ENCODE measurements at regions not wholly inside any gene's neighbourhood (a gene's known extent, or its start where the extent isn't known, plus 50 kb on each side); places are given as distances from the start of the nearest gene placed in this dataset.
"Not testable (repeated sequence)": the region's sequence is repeated elsewhere in the genome, so short reads cannot be mapped to it uniquely, and the experiment has no call there.

GRCh38 chr3:162395496-162395895, 898.9 kb downstream of the OTOL1 start:
- Histone ChIP-seq H3K27ac (no peak overlapping the region), H3K4me2 (no peak overlapping the region), H3K36me3 (no peaks in the 10 kb centered on the region), H3K27me3 (no peaks in the 10 kb centered on the region), H3K9me3 (ENCODE audit: low read depth) (no peaks in the 10 kb centered on the region), H3K4me1 (no peaks in the 10 kb centered on the region), H3K9ac (no peak overlapping the region), H4K20me1 (ENCODE audit: low read depth) (no peaks in the 10 kb centered on the region), H3K4me3 (no peak overlapping the region), H3F3A (ENCODE audit: low read depth) (no peaks in the 10 kb centered on the region), H2AFZ (replicated peaks) (no peak overlapping the region), H3K79me2 (ENCODE audit: low read depth) (no peaks in the 10 kb centered on the region)
- TF ChIP-seq CTCF (IDR thresholded peaks at IDR 0.05) (no peak), EZH2phosphoT487 (IDR thresholded peaks at IDR 0.05) (no peak), EZH2 (IDR thresholded peaks at IDR 0.05) (no peak)
- peaks cover 5% of the 10 kb centered on the region for H3K9me3 Mint-ChIP-seq
- no peak overlapping the region for H3K27ac Mint-ChIP-seq
- no peaks in the 10 kb centered on the region for H3K27me3 Mint-ChIP-seq (ENCODE audit: insufficient read depth, low read depth)
- DNase-seq (ENCODE audit: low spot score), result no peak
- H3K4me1 Mint-ChIP-seq, result no peaks in the 10 kb centered on the region
- H3K36me3 Mint-ChIP-seq, result no peaks in the 10 kb centered on the region
- H3K4me3 Mint-ChIP-seq, result no peak overlapping the region

GRCh38 chr3:162398554-162398953, 901.9 kb downstream of the OTOL1 start:
- no peak overlapping the region for H3K9ac ChIP-seq
- no peaks in the 10 kb centered on the region for H4K20me1 ChIP-seq (ENCODE audit: low read depth)
- no peak overlapping the region for H3K4me3 ChIP-seq
- no peak for TF ChIP-seq CTCF (IDR thresholded peaks at IDR 0.05)
- no peak for TF ChIP-seq EZH2 (IDR thresholded peaks at IDR 0.05)
- no peak for TF ChIP-seq EZH2phosphoT487 (IDR thresholded peaks at IDR 0.05)
- no peaks in the 10 kb centered on the region for H3K36me3 ChIP-seq
- no peaks in the 10 kb centered on the region for H3K4me1 Mint-ChIP-seq
- H3K36me3 Mint-ChIP-seq, result no peaks in the 10 kb centered on the region
- no peak overlapping the region for H2AFZ ChIP-seq (replicated peaks)
- H3F3A ChIP-seq (ENCODE audit: low read depth), result no peaks in the 10 kb centered on the region
- no peaks in the 10 kb centered on the region for H3K27me3 ChIP-seq
- no peaks in the 10 kb centered on the region for H3K9me3 ChIP-seq (ENCODE audit: low read depth)
- peak overlapping the region; percentile 12 for H3K27ac Mint-ChIP-seq
- no peaks in the 10 kb centered on the region for H3K79me2 ChIP-seq (ENCODE audit: low read depth)
- no peak overlapping the region for H3K4me2 ChIP-seq
- H3K27ac ChIP-seq, result no peak overlapping the region
- H3K4me3 Mint-ChIP-seq, result no peak overlapping the region
- no peak for DNase-seq (ENCODE audit: low spot score)
- H3K9me3 Mint-ChIP-seq, result peaks cover 5% of the 10 kb centered on the region
- H3K27me3 Mint-ChIP-seq (ENCODE audit: insufficient read depth, low read depth), result no peaks in the 10 kb centered on the region
- H3K4me1 ChIP-seq, result no peaks in the 10 kb centered on the region

- H3K9me3 Mint-ChIP-seq, result no peaks in the 10 kb centered on the region
- DNase-seq (ENCODE audit: low spot score), result no peak
- Histone ChIP-seq H3K9ac (no peak overlapping the region), H3K27ac (no peak overlapping the region), H3F3A (ENCODE audit: low read depth) (no peaks in the 10 kb centered on the region), H3K36me3 (no peaks in the 10 kb centered on the region), H3K27me3 (no peaks in the 10 kb centered on the region), H3K9me3 (ENCODE audit: low read depth) (no peaks in the 10 kb centered on the region), H3K79me2 (ENCODE audit: low read depth) (no peaks in the 10 kb centered on the region), H4K20me1 (ENCODE audit: low read depth) (no peaks in the 10 kb centered on the region), H3K4me3 (no peak overlapping the region), H2AFZ (replicated peaks) (no peak overlapping the region), H3K4me1 (no peaks in the 10 kb centered on the region), H3K4me2 (no peak overlapping the region)
- H3K4me1 Mint-ChIP-seq, result no peaks in the 10 kb centered on the region
- no peak overlapping the region for H3K27ac Mint-ChIP-seq
- H3K36me3 Mint-ChIP-seq, result no peaks in the 10 kb centered on the region
- H3K27me3 Mint-ChIP-seq (ENCODE audit: insufficient read depth, low read depth), result no peaks in the 10 kb centered on the region
- TF ChIP-seq EZH2 (IDR thresholded peaks at IDR 0.05) (no peak), EZH2phosphoT487 (IDR thresholded peaks at IDR 0.05) (no peak), CTCF (IDR thresholded peaks at IDR 0.05) (no peak)
- H3K4me3 Mint-ChIP-seq, result no peak overlapping the region
These were observed 904.1 kb downstream of the OTOL1 start for GRCh38 chr3:162400697-162401096.

GRCh38 chr3:162411556-162411955, 914.9 kb downstream of the OTOL1 start:
- H3K4me1 Mint-ChIP-seq; H3F3A ChIP-seq (ENCODE audit: low read depth); H3K4me1 ChIP-seq; H3K9ac ChIP-seq; H3K27ac Mint-ChIP-seq; H3K9me3 Mint-ChIP-seq; H3K4me3 Mint-ChIP-seq; DNase-seq (ENCODE audit: low spot score); H3K4me2 ChIP-seq; H3K27ac ChIP-seq; H3K27me3 Mint-ChIP-seq (ENCODE audit: insufficient read depth, low read depth); H3K9me3 ChIP-seq (ENCODE audit: low read depth); H4K20me1 ChIP-seq (ENCODE audit: low read depth); H3K36me3 ChIP-seq; H3K4me3 ChIP-seq; H3K79me2 ChIP-seq (ENCODE audit: low read depth); H3K27me3 ChIP-seq; H3K36me3 Mint-ChIP-seq; H2AFZ ChIP-seq (replicated peaks): not testable (repeated sequence)
